SU-DHL-6 (cell line): ENCODE measurements at regions not wholly inside any gene's neighbourhood (a gene's known extent, or its start where the extent isn't known, plus 50 kb on each side); places are given as distances from the start of the nearest gene placed in this dataset.

Experiments used
- H2AFZ ChIP-seq: fragments of 200-600 bp; sonication (generic); 2 replicates; pipeline ENCODE4 v1.6.1; 2014; ENCODE audit warnings: low read depth, mild to moderate bottlenecking, moderate library complexity, mixed read lengths, antibody characterized with exemption, low read length; ENCODE audit not compliant: severe bottlenecking
- H3F3A ChIP-seq: fragments of 200-600 bp; shearing (Covaris generic); 2 replicates; pipeline ENCODE4 v1.6.0; 2016; ENCODE audit warnings: antibody characterized with exemption, mild to moderate bottlenecking; ENCODE audit not compliant: insufficient read depth
- H3K27ac ChIP-seq: fragments of 200-600 bp; sonication (generic); 2 replicates; pipeline ENCODE4 v1.5.1; 2016; ENCODE audit warnings: low read depth, mild to moderate bottlenecking, low read length, moderate library complexity, mixed read lengths
- H3K27me3 ChIP-seq: fragments of 200-600 bp; sonication (generic), shearing (Covaris generic); 2 replicates; pipeline ENCODE4 v1.6.0; 2014; ENCODE audit warnings: mild to moderate bottlenecking, low read length
- H3K36me3 ChIP-seq: fragments of 200-600 bp; sonication (generic); 2 replicates; pipeline ENCODE4 v1.6.1; 2014; ENCODE audit warnings: mild to moderate bottlenecking, low read length, mixed read lengths
- H3K4me2 ChIP-seq: fragments of 300-600, 200-600 bp; shearing (Covaris generic), sonication (generic); 2 replicates; pipeline ENCODE4 v1.6.0; 2014; ENCODE audit warnings: low read length, low read depth, mild to moderate bottlenecking; ENCODE audit not compliant: poor library complexity, severe bottlenecking
- H3K4me3 ChIP-seq: fragments of 200-600 bp; sonication (generic); 2 replicates; pipeline ENCODE4 v1.5.1; 2014; ENCODE audit warnings: antibody characterized with exemption, low read length, mild to moderate bottlenecking, mixed read lengths; ENCODE audit not compliant: insufficient read depth, poor library complexity, severe bottlenecking
- H3K79me2 ChIP-seq: fragments of 200-600 bp; sonication (generic); 2 replicates; pipeline ENCODE4 v1.6.1; 2014; ENCODE audit warnings: mild to moderate bottlenecking, low read length, moderate library complexity; ENCODE audit not compliant: insufficient read depth
- H3K9ac ChIP-seq: fragments of 200-600 bp; sonication (generic); 2 replicates; pipeline ENCODE4 v1.7.0; 2014; ENCODE audit warnings: mild to moderate bottlenecking, low read length
- H3K9me2 ChIP-seq: fragments of 200-600 bp; sonication (generic); replicated peaks from 2 replicates; pipeline ENCODE4 v1.6.1; 2014; ENCODE audit warnings: low read length; ENCODE audit not compliant: insufficient read depth
- H3K9me3 ChIP-seq: fragments of 200-600 bp; sonication (generic); 2 replicates; pipeline ENCODE4 v1.6.1; 2014; ENCODE audit warnings: low read length, mixed read lengths; ENCODE audit not compliant: insufficient read depth
- H4K20me1 ChIP-seq: fragments of 200-600 bp; sonication (generic); 2 replicates; pipeline ENCODE4 v1.6.1; 2014; ENCODE audit warnings: low read depth, mild to moderate bottlenecking, antibody characterized with exemption, low read length, moderate library complexity, mixed read lengths
- EZH2phosphoT487 ChIP-seq: fragments of 200-600 bp; sonication (generic), shearing (Covaris generic); conservative IDR thresholded peaks from 2 replicates; pipeline ENCODE4 v1.6.1; 2018; ENCODE audit warnings: mild to moderate bottlenecking, antibody characterized with exemption, low read length, moderate library complexity, mixed read lengths
- TF ChIP-seq, protein P1 (sequence below): fragments of 200-600 bp; sonication (generic); IDR thresholded peaks from one replicate; pipeline ENCODE4 v1.5.1; 2017; ENCODE audit warnings: antibody characterized with exemption, mild to moderate bottlenecking, low read length, moderate library complexity; ENCODE audit not compliant: insufficient read depth, poor library complexity, severe bottlenecking

DNA sequence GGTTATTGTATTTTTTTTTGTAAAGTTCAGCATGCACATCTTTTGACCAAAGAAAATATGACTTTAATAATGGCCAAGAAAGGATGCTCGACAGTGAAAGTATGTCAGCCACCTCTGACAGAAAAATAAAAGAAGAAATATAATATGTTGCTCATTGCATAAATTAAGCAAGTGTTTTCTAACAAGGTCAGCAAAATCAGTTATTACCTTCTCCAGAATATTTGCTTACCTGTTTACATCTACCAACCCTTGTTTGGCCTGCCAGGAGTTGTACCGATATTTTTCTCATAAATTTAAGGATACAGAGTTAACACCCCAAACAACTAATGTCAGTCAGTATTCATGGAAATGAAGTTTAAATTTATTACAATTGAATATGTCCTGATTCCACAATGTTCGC lies 685.4 kb downstream of the PLA2G4A start:
- Histone ChIP-seq H3K36me3 (no peaks in the 10 kb centered on the region), H3K9me2 (no peaks in the 10 kb centered on the region), H3K27ac (no peak overlapping the region), H3F3A (no peaks in the 10 kb centered on the region), H3K9ac (no peak overlapping the region), H2AFZ (no peak overlapping the region), H3K4me2 (no peak overlapping the region), H3K9me3 (no peaks in the 10 kb centered on the region), H3K79me2 (no peaks in the 10 kb centered on the region), H3K27me3 (no peaks in the 10 kb centered on the region), H4K20me1 (no peaks in the 10 kb centered on the region), H3K4me3 (no peak overlapping the region)
- TF ChIP-seq, protein P1, sequence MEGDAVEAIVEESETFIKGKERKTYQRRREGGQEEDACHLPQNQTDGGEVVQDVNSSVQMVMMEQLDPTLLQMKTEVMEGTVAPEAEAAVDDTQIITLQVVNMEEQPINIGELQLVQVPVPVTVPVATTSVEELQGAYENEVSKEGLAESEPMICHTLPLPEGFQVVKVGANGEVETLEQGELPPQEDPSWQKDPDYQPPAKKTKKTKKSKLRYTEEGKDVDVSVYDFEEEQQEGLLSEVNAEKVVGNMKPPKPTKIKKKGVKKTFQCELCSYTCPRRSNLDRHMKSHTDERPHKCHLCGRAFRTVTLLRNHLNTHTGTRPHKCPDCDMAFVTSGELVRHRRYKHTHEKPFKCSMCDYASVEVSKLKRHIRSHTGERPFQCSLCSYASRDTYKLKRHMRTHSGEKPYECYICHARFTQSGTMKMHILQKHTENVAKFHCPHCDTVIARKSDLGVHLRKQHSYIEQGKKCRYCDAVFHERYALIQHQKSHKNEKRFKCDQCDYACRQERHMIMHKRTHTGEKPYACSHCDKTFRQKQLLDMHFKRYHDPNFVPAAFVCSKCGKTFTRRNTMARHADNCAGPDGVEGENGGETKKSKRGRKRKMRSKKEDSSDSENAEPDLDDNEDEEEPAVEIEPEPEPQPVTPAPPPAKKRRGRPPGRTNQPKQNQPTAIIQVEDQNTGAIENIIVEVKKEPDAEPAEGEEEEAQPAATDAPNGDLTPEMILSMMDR: no peak
- TF ChIP-seq EZH2phosphoT487: no peak

DNA sequence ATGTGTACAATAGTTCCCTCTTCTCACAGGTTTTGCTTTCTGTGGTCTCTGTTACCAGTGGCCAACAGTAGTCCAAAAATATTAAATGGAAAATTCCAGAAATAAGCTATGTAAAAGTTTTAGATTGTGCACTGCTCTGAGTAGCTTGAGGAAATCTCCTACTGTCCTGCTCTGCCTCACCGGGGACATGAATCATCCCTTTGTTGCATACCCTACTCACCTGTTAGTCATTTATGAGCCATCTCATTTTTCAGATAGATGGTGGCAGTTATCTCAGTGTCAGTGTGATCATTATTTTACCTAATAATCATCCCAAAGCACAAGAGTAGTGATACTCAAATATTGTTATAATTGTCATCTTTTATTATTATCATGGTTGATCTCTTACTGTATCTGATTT lies 688.1 kb downstream of the PLA2G4A start:
- TF ChIP-seq EZH2phosphoT487: no peak
- TF ChIP-seq, protein P1: no peak
- no peaks in the 10 kb centered on the region for H3K79me2 ChIP-seq
- H3K36me3 ChIP-seq: no peaks in the 10 kb centered on the region
- H3F3A ChIP-seq: no peaks in the 10 kb centered on the region
- H3K4me2 ChIP-seq: no peak overlapping the region
- no peak overlapping the region for H3K27ac ChIP-seq
- no peaks in the 10 kb centered on the region for H4K20me1 ChIP-seq
- H2AFZ ChIP-seq: no peak overlapping the region
- no peak overlapping the region for H3K9ac ChIP-seq
- H3K27me3 ChIP-seq: no peaks in the 10 kb centered on the region
- no peaks in the 10 kb centered on the region for H3K9me3 ChIP-seq
- H3K9me2 ChIP-seq: no peaks in the 10 kb centered on the region
- H3K4me3 ChIP-seq: no peak overlapping the region

DNA sequence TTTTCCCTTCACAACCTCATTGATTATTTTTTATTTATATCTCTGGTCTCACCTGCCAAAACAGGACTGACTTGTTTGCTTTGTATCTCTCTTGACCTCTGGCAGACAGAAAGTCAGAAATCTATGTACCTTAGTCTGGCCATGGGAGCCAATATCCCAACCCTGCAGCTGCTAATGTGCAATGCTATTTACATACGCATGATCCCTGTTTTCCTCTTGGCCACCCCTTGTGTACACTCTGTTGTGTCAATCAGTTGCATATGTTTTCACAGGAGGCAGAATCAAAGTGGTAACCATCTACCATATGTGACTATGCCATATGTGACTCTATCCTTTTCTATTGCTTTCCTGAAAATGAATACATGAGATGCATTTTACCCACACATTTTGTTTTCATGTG lies 688.8 kb downstream of the PLA2G4A start:
- Histone ChIP-seq H3K36me3 (no peaks in the 10 kb centered on the region), H3K27ac (no peak overlapping the region), H3K9me3 (no peaks in the 10 kb centered on the region), H3K9ac (no peak overlapping the region), H4K20me1 (no peaks in the 10 kb centered on the region), H2AFZ (no peak overlapping the region), H3K9me2 (no peaks in the 10 kb centered on the region), H3K79me2 (no peaks in the 10 kb centered on the region), H3K4me3 (no peak overlapping the region), H3K27me3 (no peaks in the 10 kb centered on the region), H3F3A (no peaks in the 10 kb centered on the region), H3K4me2 (no peak overlapping the region)
- TF ChIP-seq, protein P1: no peak
- no peak for TF ChIP-seq EZH2phosphoT487
